Sigmoid colon (tissue), 4 donors: ENCODE measurements at regions not wholly inside any gene's neighbourhood (a gene's known extent, or its start where the extent isn't known, plus 50 kb on each side); places are given as distances from the start of the nearest gene placed in this dataset.

Source experiments
- EP300 ChIP-seq, 4 donors: sonication (generic); formaldehyde crosslinking; IDR thresholded peaks; one replicate each; pipeline ENCODE4 v1.6.1; 2017; ENCODE audit warnings: antibody characterized with exemption in 4 of 4
- POLR2A ChIP-seq, 2 donors: fragments of 450-650 bp; IDR thresholded peaks; one replicate each; pipeline ENCODE4 v1.6.1; 2016; ENCODE audit warnings: antibody characterized with exemption in 2 of 2, mild to moderate bottlenecking in 2 of 2, moderate library complexity in 2 of 2
- POLR2AphosphoS5 ChIP-seq, 4 donors: sonication (generic); formaldehyde crosslinking; IDR thresholded peaks; one replicate each; pipeline ENCODE4 v1.6.1; 2017; ENCODE audit warnings: antibody characterized with exemption in 4 of 4
- TF ChIP-seq, protein P1 (sequence below), 4 experiments: fragments of 450-650 bp in 3 of 4; fragments of 200-600 bp in 1 of 4; IDR thresholded peaks; one replicate each; pipeline ENCODE4 v1.5.1; 2016 to 2019; ENCODE audit warnings: antibody characterized with exemption in 4 of 4, mild to moderate bottlenecking in 3 of 4, moderate library complexity in 2 of 4

- no peak for TF ChIP-seq POLR2A (IDR thresholded peaks at IDR 0.05)
- TF ChIP-seq, protein P1, sequence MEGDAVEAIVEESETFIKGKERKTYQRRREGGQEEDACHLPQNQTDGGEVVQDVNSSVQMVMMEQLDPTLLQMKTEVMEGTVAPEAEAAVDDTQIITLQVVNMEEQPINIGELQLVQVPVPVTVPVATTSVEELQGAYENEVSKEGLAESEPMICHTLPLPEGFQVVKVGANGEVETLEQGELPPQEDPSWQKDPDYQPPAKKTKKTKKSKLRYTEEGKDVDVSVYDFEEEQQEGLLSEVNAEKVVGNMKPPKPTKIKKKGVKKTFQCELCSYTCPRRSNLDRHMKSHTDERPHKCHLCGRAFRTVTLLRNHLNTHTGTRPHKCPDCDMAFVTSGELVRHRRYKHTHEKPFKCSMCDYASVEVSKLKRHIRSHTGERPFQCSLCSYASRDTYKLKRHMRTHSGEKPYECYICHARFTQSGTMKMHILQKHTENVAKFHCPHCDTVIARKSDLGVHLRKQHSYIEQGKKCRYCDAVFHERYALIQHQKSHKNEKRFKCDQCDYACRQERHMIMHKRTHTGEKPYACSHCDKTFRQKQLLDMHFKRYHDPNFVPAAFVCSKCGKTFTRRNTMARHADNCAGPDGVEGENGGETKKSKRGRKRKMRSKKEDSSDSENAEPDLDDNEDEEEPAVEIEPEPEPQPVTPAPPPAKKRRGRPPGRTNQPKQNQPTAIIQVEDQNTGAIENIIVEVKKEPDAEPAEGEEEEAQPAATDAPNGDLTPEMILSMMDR (IDR thresholded peaks at IDR 0.05), result no peak
- no peak for TF ChIP-seq POLR2AphosphoS5 (IDR thresholded peaks at IDR 0.05)
- TF ChIP-seq EP300 (IDR thresholded peaks at IDR 0.05), result no peak
These were observed 63.8 kb upstream of the PRDX6 start for GRCh38 chr1:173413271-173413707.
